ENCODE measurements at regions not wholly inside any gene's neighbourhood (a gene's known extent, or its start where the extent isn't known, plus 50 kb on each side); places are given as distances from the start of the nearest gene placed in this dataset.
A peak's percentile ranks its signal among the peaks of the same experiment; 100 is the strongest.

DNA sequence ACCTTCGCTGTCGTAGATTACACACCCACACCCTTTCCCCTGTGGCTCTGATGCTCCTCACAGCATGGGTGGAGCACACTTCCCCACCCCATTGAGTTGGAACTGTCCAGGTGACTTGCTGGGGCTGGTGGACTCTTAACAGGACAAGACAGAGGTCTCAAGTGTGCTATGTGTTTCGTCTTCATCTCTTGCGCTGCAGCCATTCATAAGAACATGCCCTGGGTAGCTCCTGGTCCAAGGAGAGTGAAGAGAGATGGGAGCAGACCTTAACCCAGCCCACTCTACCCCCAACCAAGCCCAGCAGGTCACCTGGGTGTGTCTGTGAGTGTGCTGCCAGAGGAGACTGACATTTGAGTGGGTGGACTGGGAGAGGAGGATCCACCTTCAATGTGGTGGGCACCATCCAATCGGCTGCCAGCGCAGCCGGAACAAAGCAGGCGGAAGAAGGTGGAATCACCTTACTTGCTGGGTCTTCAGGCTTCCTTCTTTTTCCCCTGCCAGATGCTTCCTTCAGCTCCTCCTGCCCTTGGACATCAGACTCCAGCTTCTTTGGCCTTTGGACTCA lies 112.4 kb downstream of the HTR5A start:
- DNase-seq = no peak

DNA sequence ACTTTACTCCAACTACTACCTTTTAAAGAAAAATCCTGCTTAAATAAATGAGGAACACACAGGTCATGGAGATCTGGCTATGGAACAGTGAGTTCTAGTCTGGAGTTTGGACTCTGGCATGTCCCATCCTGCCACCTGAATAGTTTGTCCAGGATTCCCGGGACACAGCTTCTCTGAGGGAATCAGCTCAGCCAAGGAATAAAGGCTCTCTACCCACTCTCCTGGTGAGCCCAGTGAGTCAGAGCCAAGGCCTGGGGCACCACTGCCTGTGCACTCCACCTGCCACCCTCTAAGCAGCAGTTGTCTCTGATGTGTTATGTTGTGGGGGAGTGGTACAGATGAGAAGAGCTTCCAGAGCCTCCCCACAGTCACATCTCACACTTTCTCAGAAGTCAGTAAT lies 113.5 kb downstream of the HTR5A start:
- no peak for DNase-seq

DNA sequence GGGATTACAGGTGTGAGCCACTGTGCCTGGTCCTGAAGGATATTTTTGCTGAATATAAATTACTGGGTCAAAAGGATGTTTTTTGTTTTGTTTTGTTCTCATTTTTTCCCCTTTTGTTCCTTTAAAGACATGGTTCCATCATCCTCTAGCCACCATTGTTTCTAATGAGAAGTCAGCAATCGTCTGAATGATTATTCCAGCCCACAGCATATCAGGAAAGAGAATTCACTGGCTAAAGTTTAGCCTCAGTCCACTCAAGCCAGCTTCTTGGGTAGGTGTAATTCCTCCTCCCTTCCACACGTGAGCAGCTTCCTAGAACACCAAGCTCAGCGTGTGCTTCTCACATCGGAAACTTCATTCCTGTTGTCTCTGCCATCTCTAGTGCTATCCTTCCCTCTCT lies 112.8 kb upstream of the INSIG1 start:
- DNase-seq = no peak

- DNase-seq = peak; percentile 9
Measured at GRCh38 chr7:155187061-155187785, 110.5 kb upstream of the INSIG1 start.

- DNase-seq = no peak
Measured at GRCh38 chr7:155188357-155188756, 109.3 kb upstream of the INSIG1 start.

DNA sequence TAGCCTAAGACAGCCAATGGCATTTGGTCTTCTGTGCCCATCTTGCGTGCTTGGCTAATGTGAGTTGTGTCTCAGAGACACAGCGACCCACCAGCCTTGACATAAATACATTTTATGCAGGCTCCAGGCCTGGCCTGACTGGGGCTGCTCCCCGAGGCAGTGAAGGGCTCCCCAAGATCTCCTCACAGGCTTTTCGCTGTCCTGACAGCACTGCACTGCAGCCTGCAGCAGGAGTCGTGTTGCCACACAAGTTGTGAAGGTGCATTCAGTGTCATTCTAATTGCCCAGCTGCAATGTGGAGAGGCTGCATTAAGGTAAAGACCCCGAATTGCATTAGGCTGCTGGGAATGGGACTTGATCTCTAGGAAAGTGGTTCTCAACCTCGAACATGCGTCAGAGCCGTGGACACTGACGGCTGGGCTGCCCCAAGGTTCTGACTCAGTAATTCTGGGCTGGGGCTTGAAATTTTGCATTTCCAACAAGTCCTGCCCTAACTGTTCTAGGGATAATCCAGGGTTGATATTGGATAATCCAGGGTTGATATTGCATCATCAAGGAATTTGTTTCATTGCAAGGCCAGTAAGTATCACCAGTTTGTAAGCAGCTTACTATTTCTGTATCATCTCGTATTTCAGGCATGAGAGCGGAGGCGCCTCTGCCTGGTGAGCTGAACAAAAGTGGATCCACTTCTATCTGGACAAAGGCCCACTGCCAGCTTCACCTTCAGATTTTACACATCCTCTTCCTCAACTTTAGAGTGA lies 108.7 kb upstream of the INSIG1 start:
- DNase-seq = peak; percentile 20

GRCh38 chr7:155189590-155189989 lies 108.1 kb upstream of the INSIG1 start:
- peak; percentile 3 for DNase-seq

DNA sequence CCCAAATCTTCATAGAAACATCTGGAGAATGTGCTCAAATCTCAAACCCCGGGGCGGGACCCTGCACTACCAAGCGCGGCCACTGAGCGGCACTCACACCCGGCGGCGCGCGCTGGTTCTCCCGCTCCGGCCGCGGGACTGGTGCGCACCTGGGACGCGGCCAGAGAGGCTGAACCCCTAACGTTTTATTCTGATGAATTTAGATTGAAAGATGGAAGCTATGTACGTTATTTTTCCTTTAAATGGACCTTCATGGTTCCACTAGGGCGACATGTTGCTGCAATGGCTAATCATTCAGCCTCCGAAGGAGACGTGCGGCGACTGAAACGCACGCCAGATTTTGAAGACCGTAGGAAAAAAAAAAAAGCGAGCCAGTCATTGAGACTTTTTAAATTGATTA lies 107.0 kb upstream of the INSIG1 start:
- DNase-seq = peak; percentile 89

DNA sequence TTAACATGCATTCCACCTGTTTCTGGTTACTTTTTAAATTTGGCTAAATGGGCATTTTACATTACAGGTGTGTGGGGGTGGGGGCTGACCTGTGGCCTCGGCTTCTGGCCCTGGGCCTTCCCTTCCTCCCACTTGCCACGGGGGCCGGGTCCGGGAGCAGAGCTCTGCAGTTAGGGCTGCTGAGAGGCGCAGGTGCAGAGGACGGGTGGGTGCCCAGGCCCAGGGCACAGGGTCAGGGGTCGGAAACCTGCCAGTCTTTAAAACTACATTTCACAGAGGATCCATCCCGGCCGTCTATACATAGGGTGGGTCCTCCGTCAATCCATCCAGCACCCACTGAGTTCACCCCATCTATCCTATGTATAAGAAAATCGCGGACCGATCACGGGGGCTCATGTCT lies 106.5 kb upstream of the INSIG1 start:
- peak; percentile 22 for DNase-seq

GRCh38 chr7:155191901-155192478 lies 105.7 kb upstream of the INSIG1 start:
- peak; percentile 30 for DNase-seq

- DNase-seq = peak; percentile 21
Measured at GRCh38 chr7:155192961-155193640, 104.6 kb upstream of the INSIG1 start.

GRCh38 chr7:155193716-155194115 lies 104.0 kb upstream of the INSIG1 start:
- peak; percentile 25 for DNase-seq

GRCh38 chr7:155194382-155195140 lies 103.1 kb upstream of the INSIG1 start:
- DNase-seq = peak; percentile 19

- DNase-seq = no peak
Measured at GRCh38 chr7:155195939-155196523, 101.6 kb upstream of the INSIG1 start.

DNA sequence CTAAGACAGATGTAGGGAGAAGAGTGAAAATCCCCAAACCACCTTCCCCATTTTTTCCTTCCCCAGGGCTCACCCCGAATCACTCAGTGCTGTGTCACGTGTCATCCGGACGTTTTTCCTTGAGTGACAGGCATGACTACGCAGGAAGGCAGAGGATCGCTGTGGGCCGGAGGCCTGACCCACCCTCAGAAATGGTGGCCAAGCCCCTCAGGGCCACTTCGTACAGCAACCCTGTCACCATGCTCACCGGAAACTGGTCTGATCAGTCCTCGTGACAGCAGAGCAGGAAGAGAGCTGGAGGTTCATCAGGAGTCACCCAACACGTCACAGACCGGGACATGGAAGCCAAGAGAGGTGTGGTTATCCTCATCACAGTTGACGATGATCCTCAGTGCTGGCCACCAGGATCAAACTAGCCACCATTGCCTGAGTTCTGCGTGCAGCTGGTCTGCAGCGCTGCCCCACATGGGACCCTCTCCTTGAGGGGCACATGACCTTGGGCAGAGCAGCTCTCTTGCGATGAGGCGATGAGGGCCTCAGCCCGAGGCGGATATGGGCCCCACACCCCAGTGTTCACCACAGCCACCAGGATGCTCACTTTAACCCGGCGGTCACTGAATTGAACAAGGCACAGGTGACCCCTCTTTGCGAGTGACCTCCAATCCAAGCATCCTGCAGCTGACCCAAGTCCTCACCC lies 99.3 kb upstream of the INSIG1 start:
- peak; percentile 24 for DNase-seq

GRCh38 chr7:155198901-155199845 lies 98.5 kb upstream of the INSIG1 start:
- peak; percentile 69 for DNase-seq

GRCh38 chr7:155201325-155202087 lies 96.2 kb upstream of the INSIG1 start:
- peak; percentile 23 for DNase-seq

DNA sequence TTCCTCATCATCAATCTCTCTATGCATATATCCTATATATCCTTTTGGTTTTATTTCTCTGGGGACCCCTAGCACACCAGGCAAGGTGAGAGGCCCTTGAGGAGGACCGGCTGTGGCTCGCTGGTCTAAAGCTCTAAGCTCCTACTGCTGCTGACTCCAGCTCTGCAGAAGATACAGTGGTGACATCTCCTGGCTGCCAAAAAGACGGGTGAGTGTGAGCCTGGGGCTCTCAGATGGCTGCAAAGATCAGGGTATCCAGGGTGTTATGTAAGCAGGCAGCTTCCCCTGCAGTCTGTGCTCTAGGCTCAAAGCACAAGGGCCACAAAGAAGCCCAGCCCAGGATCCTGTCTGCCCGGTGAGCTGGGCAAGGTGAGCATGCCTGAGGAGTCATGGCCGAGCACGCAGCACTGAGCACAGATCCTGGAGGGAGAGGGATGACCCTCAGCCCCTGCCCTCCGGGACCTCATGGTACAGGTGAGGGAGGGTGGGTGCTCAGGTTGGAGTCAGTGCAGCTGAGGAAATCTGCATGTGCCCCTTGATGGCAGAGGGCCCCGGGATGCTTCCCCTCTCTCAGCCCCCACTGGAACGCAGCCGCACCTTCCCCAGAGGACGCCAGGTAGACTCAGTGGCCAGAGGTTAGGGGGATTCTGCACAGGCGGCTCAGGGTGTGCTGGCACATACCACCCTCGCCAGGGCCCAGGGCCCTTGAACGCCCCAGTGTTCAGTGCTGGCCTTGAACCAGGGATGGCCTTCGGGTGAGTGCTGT lies 95.4 kb upstream of the INSIG1 start:
- DNase-seq = peak; percentile 20
